NT2/D1 (cell line): ENCODE measurements at regions not wholly inside any gene's neighbourhood (a gene's known extent, or its start where the extent isn't known, plus 50 kb on each side); places are given as distances from the start of the nearest gene placed in this dataset.

Experiments used
- DNase-seq: peaks from one replicate; pipeline ENCODE4 v3.0.0-alpha.2; 2011; ENCODE audit warnings: low read depth, low spot score
- H3K27me3 ChIP-seq: 2 replicates; pipeline ENCODE4 v1.6.0; 2011; ENCODE audit warnings: mild to moderate bottlenecking; ENCODE audit not compliant: insufficient read length, insufficient read depth
- H3K36me3 ChIP-seq: 2 replicates; pipeline ENCODE4 v1.6.1; 2011; ENCODE audit warnings: mild to moderate bottlenecking, low read length, mixed read lengths; ENCODE audit not compliant: insufficient read depth, insufficient read length
- H3K4me1 ChIP-seq: 2 replicates; pipeline ENCODE4 v1.5.1; 2011; ENCODE audit not compliant: insufficient read depth, insufficient read length
- H3K4me3 ChIP-seq: 2 replicates; pipeline ENCODE4 v1.5.1; 2011; ENCODE audit warnings: low read depth; ENCODE audit not compliant: insufficient read length
- H3K9ac ChIP-seq: 2 replicates; pipeline ENCODE4 v1.6.0; 2011; ENCODE audit warnings: low read depth; ENCODE audit not compliant: insufficient read length
- H3K9me3 ChIP-seq: 2 replicates; pipeline ENCODE4 v1.5.1; 2011; ENCODE audit warnings: mild to moderate bottlenecking, low read length; ENCODE audit not compliant: insufficient read depth
- SUZ12 ChIP-seq: IDR thresholded peaks from 2 replicates; pipeline ENCODE4 v1.6.1; 2011; ENCODE audit not compliant: insufficient read length, insufficient read depth; ENCODE audit errors: extremely low read depth
- YY1 ChIP-seq: IDR thresholded peaks from 2 replicates; pipeline ENCODE4 v1.6.1; 2011; ENCODE audit not compliant: insufficient read length, insufficient read depth
- ZNF274 ChIP-seq: IDR thresholded peaks from 2 replicates; pipeline ENCODE4 v1.6.1; 2011; ENCODE audit warnings: mild to moderate bottlenecking, low read depth, low read length

- TF ChIP-seq ZNF274 (no peak), SUZ12 (no peak), YY1 (no peak)
- H3K4me1 ChIP-seq = no peaks in the 10 kb centered on the region
- H3K4me3 ChIP-seq = no peak overlapping the region
- H3K9ac ChIP-seq = no peak overlapping the region
- H3K27me3 ChIP-seq = no peaks in the 10 kb centered on the region
- no peaks in the 10 kb centered on the region for H3K36me3 ChIP-seq
- H3K9me3 ChIP-seq = no peaks in the 10 kb centered on the region
- no peak for DNase-seq
These were observed 275.5 kb upstream of the N4BP1 start for GRCh38 chr16:48885471-48885870.

- Histone ChIP-seq H3K27me3 (no peaks in the 10 kb centered on the region), H3K4me3 (no peak overlapping the region), H3K9me3 (no peaks in the 10 kb centered on the region), H3K36me3 (no peaks in the 10 kb centered on the region), H3K9ac (no peak overlapping the region), H3K4me1 (no peaks in the 10 kb centered on the region)
- DNase-seq = no peak
- no peak for TF ChIP-seq ZNF274
- no peak for TF ChIP-seq SUZ12
- no peak for TF ChIP-seq YY1
These were observed 271.3 kb upstream of the N4BP1 start for GRCh38 chr16:48881272-48881671.

GRCh38 chr16:48879223-48880122, 269.5 kb upstream of the N4BP1 start:
- Histone ChIP-seq H3K27me3 (no peaks in the 10 kb centered on the region), H3K4me3 (no peak overlapping the region), H3K4me1 (no peaks in the 10 kb centered on the region), H3K9me3 (no peaks in the 10 kb centered on the region), H3K9ac (no peak overlapping the region), H3K36me3 (no peaks in the 10 kb centered on the region)
- no peak for DNase-seq
- TF ChIP-seq YY1 (no peak), SUZ12 (no peak), ZNF274 (no peak)

GRCh38 chr16:48877946-48878345, 268.0 kb upstream of the N4BP1 start:
- DNase-seq = no peak

GRCh38 chr16:48870141-48870540, 260.2 kb upstream of the N4BP1 start:
- no peaks in the 10 kb centered on the region for H3K4me1 ChIP-seq
- no peak overlapping the region for H3K4me3 ChIP-seq
- no peak overlapping the region for H3K9ac ChIP-seq
- H3K27me3 ChIP-seq = no peaks in the 10 kb centered on the region
- TF ChIP-seq SUZ12 (no peak), ZNF274 (no peak), YY1 (no peak)
- H3K9me3 ChIP-seq = peaks cover 6% of the 10 kb centered on the region; the same call in 1 of the 2 replicates
- DNase-seq = no peak
- no peaks in the 10 kb centered on the region for H3K36me3 ChIP-seq

More at GRCh38 chr16:48877946-48878345, 268.0 kb upstream of the N4BP1 start:
- Histone ChIP-seq H3K36me3 (no peaks in the 10 kb centered on the region), H3K4me1 (no peaks in the 10 kb centered on the region), H3K9me3 (no peaks in the 10 kb centered on the region), H3K27me3 (no peaks in the 10 kb centered on the region), H3K9ac (no peak overlapping the region), H3K4me3 (no peak overlapping the region)
- TF ChIP-seq YY1 = no peak

- no peak for DNase-seq
- no peak for TF ChIP-seq SUZ12
- no peak for TF ChIP-seq YY1
- no peak for TF ChIP-seq ZNF274
- Histone ChIP-seq H3K9me3 (peaks cover 6% of the 10 kb centered on the region; the same call in 1 of the 2 replicates), H3K4me3 (no peak overlapping the region), H3K27me3 (no peaks in the 10 kb centered on the region), H3K9ac (no peak overlapping the region), H3K4me1 (no peaks in the 10 kb centered on the region), H3K36me3 (no peaks in the 10 kb centered on the region)
These were observed 255.5 kb upstream of the N4BP1 start for GRCh38 chr16:48865520-48865919.

- H3K9me3 ChIP-seq = peaks cover 6% of the 10 kb centered on the region; the same call in 1 of the 2 replicates
- no peak overlapping the region for H3K4me3 ChIP-seq
- no peaks in the 10 kb centered on the region for H3K36me3 ChIP-seq
- H3K4me1 ChIP-seq = no peaks in the 10 kb centered on the region
- H3K27me3 ChIP-seq = no peaks in the 10 kb centered on the region
- DNase-seq = no peak
- TF ChIP-seq YY1 (no peak), SUZ12 (no peak), ZNF274 (no peak)
- H3K9ac ChIP-seq = no peak overlapping the region
These were observed 254.1 kb upstream of the N4BP1 start for GRCh38 chr16:48864055-48864454.
